HepG2 (cell line): ENCODE measurements at regions not wholly inside any gene's neighbourhood (a gene's known extent, or its start where the extent isn't known, plus 50 kb on each side); places are given as distances from the start of the nearest gene placed in this dataset.

ENCODE experiments used
- ATAC-seq: fragments of 200-7000 bp; cut with Tn5 transposase; 3 replicates; pipeline ENCODE4 v1.9.1; 2020; ENCODE audit warnings: mild to moderate bottlenecking, moderate library complexity
- BruUV-seq: library from RNA; stranded (reverse); fragments of 400-500 nt; replicated peaks from 2 replicates; lab custom pipeline; 2021; lab: Mats Ljungman, UMichigan
- CTCF ChIA-PET: fragments of 300-600 bp; formaldehyde crosslinking; extraction: SDS; loops from one replicate; lab custom pipeline; 2021; ENCODE audit warnings: low total read pairs, inconsistent platforms, low intra/inter-chr PET ratio; lab: Yijun Ruan, JAX
- POLR2A ChIA-PET: fragments of 350-600 bp; sonication (Branson Sonifier 250); formaldehyde crosslinking; loops from one replicate; lab custom pipeline; 2020; ENCODE audit warnings: antibody characterized with exemption, inconsistent platforms; lab: Yijun Ruan, JAX
- DNase-seq: peaks from one replicate; pipeline ENCODE4 v3.0.0-alpha.2; 2015; ENCODE audit warnings: low spot score
- FAIRE-seq: peaks from 3 replicates; lab custom pipeline; 2011; peaks lifted over from hg19 to GRCh38; lab: Jason Lieb, UNC
- H2AFZ ChIP-seq: one replicate; pipeline ENCODE4 v1.6.1; 2011; ENCODE audit warnings: low read length, inconsistent platforms
- H3K27ac ChIP-seq: fragments of 300-600 bp; 3 replicates; pipeline ENCODE4 v1.8.0; 2011; ENCODE audit warnings: mixed run types, mild to moderate bottlenecking, mixed read lengths, low read length, inconsistent platforms; ENCODE audit not compliant: insufficient read depth; ENCODE audit errors: extremely low read length
- H3K27me3 ChIP-seq, 2 experiments: fragments of 200-600 bp in 1 of 2; 2 replicates in 1 of 2; 3 replicates in 1 of 2; pipeline versions ENCODE4 v1.6.0 to v1.8.0; 2011; ENCODE audit warnings: low read length in 2 of 2, mild to moderate bottlenecking in 2 of 2, moderate library complexity in 2 of 2, inconsistent platforms in 1 of 2; ENCODE audit not compliant: insufficient read depth in 2 of 2, control insufficient read depth in 1 of 2
- H3K36me3 ChIP-seq, 2 experiments: fragments of 200-600 bp in 1 of 2; replicated peaks in 1 of 2; 2 replicates in 1 of 2; 3 replicates in 1 of 2; pipeline versions ENCODE4 v1.5.1 to v1.8.0; 2011; ENCODE audit warnings: low read length in 2 of 2, inconsistent platforms in 1 of 2; ENCODE audit not compliant: insufficient read depth in 2 of 2, control insufficient read depth in 1 of 2
- H3K4me1 ChIP-seq: 2 replicates; pipeline ENCODE4 v1.5.1; 2012; ENCODE audit warnings: low read length, inconsistent platforms; ENCODE audit not compliant: insufficient read depth
- H3K4me2 ChIP-seq: 2 replicates; pipeline ENCODE4 v1.6.0; 2011; ENCODE audit warnings: low read depth, low read length, inconsistent platforms
- H3K4me3 ChIP-seq, 3 experiments: fragments of 200-600 bp in 1 of 3; sonication (generic), shearing (Covaris generic) in 1 of 3; replicated peaks in 1 of 3; 2 replicates each; pipeline ENCODE4 v1.5.1; 2011 to 2016; ENCODE audit warnings: low read length in 3 of 3, inconsistent platforms in 2 of 3, low read depth in 2 of 3, mild to moderate bottlenecking in 2 of 3, control low read depth in 1 of 3, mixed read lengths in 1 of 3; ENCODE audit not compliant: insufficient read depth in 1 of 3
- H3K79me2 ChIP-seq: one replicate; pipeline ENCODE4 v1.6.1; 2011; ENCODE audit warnings: low read length, inconsistent platforms; ENCODE audit not compliant: insufficient read depth
- H3K9ac ChIP-seq: 2 replicates; pipeline ENCODE4 v1.6.0; 2011; ENCODE audit warnings: mild to moderate bottlenecking, low read depth, low read length, inconsistent platforms; ENCODE audit not compliant: insufficient read depth
- H3K9me3 ChIP-seq: 2 replicates; pipeline ENCODE4 v1.5.1; 2012; ENCODE audit warnings: mild to moderate bottlenecking, low read length
- H4K20me1 ChIP-seq: 2 replicates; pipeline ENCODE4 v1.6.0; 2011; ENCODE audit warnings: inconsistent platforms, mild to moderate bottlenecking, low read length, moderate library complexity; ENCODE audit not compliant: insufficient read depth
- HNRNPK ChIP-seq: fragments of 200-400 bp; formaldehyde crosslinking; IDR thresholded peaks from 2 replicates; pipeline ENCODE4 v1.6.1; 2018; ENCODE audit warnings: low read length, low read depth, moderate library complexity, mild to moderate bottlenecking; ENCODE audit not compliant: poor library complexity, severe bottlenecking
- KLF11 ChIP-seq: IDR thresholded peaks from 2 replicates; pipeline ENCODE4 v1.6.1; 2016; ENCODE audit warnings: missing compliant biosample characterization
- SMYD3 ChIP-seq: sonication (generic); formaldehyde crosslinking; IDR thresholded peaks from 2 replicates; pipeline ENCODE4 v1.8.1; 2023; ENCODE audit warnings: mild to moderate bottlenecking, missing genetic modification reagents
- THYN1 ChIP-seq: sonication (generic); formaldehyde crosslinking; IDR thresholded peaks from 2 replicates; pipeline ENCODE4 v1.8.1; 2023; ENCODE audit warnings: low read depth, mild to moderate bottlenecking, moderate library complexity, missing genetic modification reagents, borderline replicate concordance
- ZBTB7B ChIP-seq: sonication (generic); formaldehyde crosslinking; IDR thresholded peaks from 2 replicates; pipeline ENCODE4 v1.4.0; 2020; ENCODE audit warnings: missing genetic modification reagents
- ZNF333 ChIP-seq: sonication (generic); formaldehyde crosslinking; IDR thresholded peaks from 2 replicates; pipeline ENCODE4 v1.4.0; 2020; ENCODE audit warnings: mild to moderate bottlenecking, missing genetic modification reagents, borderline replicate concordance
- ZSCAN12 ChIP-seq: sonication (generic); formaldehyde crosslinking; IDR thresholded peaks from 2 replicates; pipeline ENCODE4 v1.9.0; 2021; ENCODE audit warnings: mild to moderate bottlenecking, missing genetic modification reagents
- WGBS: methylation state at CpG from one replicate; pipeline ENCODE4 v1.1.6; 2017; ENCODE audit warnings: low lambda C conversion rate; 5-methylcytosine and 5-hydroxymethylcytosine counted together
- in situ Hi-C: cut with HindIII; loops from 2 replicates; pipeline ENCODE4 v1.10.0; 2017; ENCODE audit warnings: low pct_unique_long_range_greater_than_20kb; ENCODE audit not compliant: extremely low pct_ligation_motif_present
- intact Hi-C: fragments of 100-400 bp; cut with micrococcal nuclease; formaldehyde crosslinking; loops from one replicate; pipeline ENCODE4 v1.10.0; 2022; ENCODE audit not compliant: unreplicated experiment
- TF ChIP-seq, protein P1 (sequence below): IDR thresholded peaks from 2 replicates; pipeline ENCODE4 v1.6.1; 2012; ENCODE audit warnings: low read depth, low read length, improper control_type of control experiment
- TF ChIP-seq, protein P2 (sequence below): sonication (generic); formaldehyde crosslinking; IDR thresholded peaks from 2 replicates; pipeline ENCODE4 v1.4.0; 2020; ENCODE audit warnings: mild to moderate bottlenecking, missing genetic modification reagents

DNA sequence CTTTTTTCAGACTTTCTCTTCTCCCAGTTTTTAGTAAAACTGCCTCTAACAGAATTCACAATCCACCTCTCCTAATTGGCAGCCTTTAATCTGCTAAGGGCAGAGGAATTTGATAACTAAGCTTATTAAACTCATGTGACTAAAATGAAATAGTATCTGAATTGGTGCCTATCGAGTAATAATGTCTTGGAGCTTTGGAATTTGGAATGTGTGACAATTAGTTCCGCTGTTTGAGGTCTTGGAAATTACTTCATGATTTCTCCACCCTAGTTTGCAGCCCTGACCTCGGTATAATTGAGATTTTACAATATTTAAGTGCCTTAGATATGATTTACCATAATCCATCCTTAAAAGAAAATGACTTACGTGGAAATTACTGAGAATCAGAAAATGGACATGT is 190.4 kb upstream of the NEBL start:
- Histone ChIP-seq H3K79me2 (no peaks in the 10 kb centered on the region), H3K4me2 (no peak overlapping the region), H2AFZ (no peak overlapping the region), H3K36me3 (no peaks in the 10 kb centered on the region), H3K27me3 (no peaks in the 10 kb centered on the region; a peak in 1 of 5 replicates), H4K20me1 (no peaks in the 10 kb centered on the region), H3K27ac (no peak overlapping the region)
- BruUV-seq: no TSS peak
- CTCF ChIA-PET: no interaction called here
- FAIRE-seq (no peak), DNase-seq (no peak)
- intact Hi-C loops: no loop called here
- TF ChIP-seq ZNF333 (CRISPR knock-in tag): no peak
- no peak for TF ChIP-seq ZBTB7B (CRISPR knock-in tag)
- TF ChIP-seq, protein P1, sequence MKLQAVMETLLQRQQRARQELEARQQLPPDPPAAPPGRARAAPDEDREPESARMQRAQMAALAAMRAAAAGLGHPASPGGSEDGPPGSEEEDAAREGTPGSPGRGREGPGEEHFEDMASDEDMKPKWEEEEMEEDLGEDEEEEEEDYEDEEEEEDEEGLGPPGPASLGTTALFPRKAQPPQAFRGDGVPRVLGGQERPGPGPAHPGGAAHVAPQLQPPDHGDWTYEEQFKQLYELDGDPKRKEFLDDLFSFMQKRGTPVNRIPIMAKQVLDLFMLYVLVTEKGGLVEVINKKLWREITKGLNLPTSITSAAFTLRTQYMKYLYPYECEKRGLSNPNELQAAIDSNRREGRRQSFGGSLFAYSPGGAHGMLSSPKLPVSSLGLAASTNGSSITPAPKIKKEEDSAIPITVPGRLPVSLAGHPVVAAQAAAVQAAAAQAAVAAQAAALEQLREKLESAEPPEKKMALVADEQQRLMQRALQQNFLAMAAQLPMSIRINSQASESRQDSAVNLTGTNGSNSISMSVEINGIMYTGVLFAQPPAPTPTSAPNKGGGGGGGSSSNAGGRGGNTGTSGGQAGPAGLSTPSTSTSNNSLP: no peak
- TF ChIP-seq ZSCAN12 (CRISPR knock-in tag): no peak
- no peak for TF ChIP-seq HNRNPK
- no peak for TF ChIP-seq THYN1 (CRISPR knock-in tag)
- TF ChIP-seq, protein P2, sequence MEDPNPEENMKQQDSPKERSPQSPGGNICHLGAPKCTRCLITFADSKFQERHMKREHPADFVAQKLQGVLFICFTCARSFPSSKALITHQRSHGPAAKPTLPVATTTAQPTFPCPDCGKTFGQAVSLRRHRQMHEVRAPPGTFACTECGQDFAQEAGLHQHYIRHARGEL (CRISPR knock-in tag): no peak
- TF ChIP-seq SMYD3 (CRISPR knock-in tag): no peak
- no peak for TF ChIP-seq KLF11 (CRISPR knock-in tag)
- TF ChIP-seq, all 625 proteins: peak for 0
- POLR2A ChIA-PET: no interaction called here
- Histone ChIP-seq H3K4me3 (no peak overlapping the region), H3K4me1 (no peaks in the 10 kb centered on the region), H3K9me3 (no peaks in the 10 kb centered on the region), H3K9ac (no peak overlapping the region)
- in situ Hi-C loops: no loop called here
- no peak for ATAC-seq
- 2% methylated on average over 4 of the region's 4 CpGs for WGBS
